GM21825 (cell line): ENCODE measurements at regions not wholly inside any gene's neighbourhood (a gene's known extent, or its start where the extent isn't known, plus 50 kb on each side); places are given as distances from the start of the nearest gene placed in this dataset.
A peak's percentile ranks its signal among the peaks of the same experiment; 100 is the strongest.

Experiments used
- ATAC-seq: cut with Tn5 transposase; IDR thresholded peaks from one replicate; pipeline ENCODE4 v1.9.1; 2021; ENCODE audit warnings: mild to moderate bottlenecking, moderate library complexity; ENCODE audit not compliant: unreplicated experiment

- no peak for ATAC-seq
These were observed 114.0 kb upstream of the RND3 start for GRCh38 chr2:150601280-150602038.

DNA sequence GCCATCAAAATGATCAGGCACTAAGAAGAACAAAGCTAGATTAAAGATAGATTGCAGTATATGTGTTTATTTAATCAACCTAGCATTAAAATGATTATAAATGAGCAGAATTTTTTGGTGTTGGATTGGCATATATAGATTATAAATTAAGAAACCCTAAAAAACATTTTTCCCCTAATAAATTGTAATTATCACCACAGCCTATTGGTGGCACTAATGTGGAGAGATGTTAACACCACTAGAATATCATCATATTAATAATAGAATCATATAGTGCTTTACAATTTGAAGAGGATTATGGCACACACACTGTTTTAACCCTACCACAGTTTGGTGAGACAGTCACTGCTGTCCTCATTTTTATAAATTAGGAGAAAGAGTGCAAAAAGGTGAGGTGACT, 112.4 kb upstream of the RND3 start:
- no peak for ATAC-seq

- no peak for ATAC-seq
These were observed 110.9 kb upstream of the RND3 start for GRCh38 chr2:150598383-150598782.

DNA sequence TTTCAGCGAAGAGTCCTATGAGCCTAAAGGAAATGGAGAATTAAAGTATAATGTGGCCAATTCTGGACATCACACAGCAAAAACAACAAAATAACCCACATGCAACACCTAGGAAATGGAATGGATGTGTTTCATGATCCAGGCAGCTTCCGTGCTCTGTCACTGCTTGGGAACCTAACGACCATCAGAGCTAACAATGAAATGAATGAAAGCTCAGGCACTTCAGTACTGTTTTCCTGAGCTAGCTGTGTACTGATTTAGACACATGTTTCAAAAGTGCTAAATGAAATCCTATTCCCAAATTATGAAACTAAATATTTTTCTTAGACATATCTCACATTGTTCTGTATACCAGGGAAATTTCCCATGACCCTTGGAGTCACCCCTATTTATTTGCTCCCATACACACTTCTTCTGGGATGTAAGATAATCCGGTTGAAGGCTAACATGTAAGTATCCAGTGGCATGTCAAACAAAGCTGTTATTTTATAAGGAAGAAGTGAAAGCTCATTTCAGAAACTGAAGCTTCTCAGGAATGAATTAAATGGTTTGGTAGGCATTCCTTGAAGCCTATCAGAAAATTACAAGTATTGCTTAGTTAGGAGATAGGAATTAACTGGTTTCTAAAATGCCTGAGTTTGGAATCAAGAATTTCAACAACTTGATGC, 108.5 kb upstream of the RND3 start:
- ATAC-seq = no peak

DNA sequence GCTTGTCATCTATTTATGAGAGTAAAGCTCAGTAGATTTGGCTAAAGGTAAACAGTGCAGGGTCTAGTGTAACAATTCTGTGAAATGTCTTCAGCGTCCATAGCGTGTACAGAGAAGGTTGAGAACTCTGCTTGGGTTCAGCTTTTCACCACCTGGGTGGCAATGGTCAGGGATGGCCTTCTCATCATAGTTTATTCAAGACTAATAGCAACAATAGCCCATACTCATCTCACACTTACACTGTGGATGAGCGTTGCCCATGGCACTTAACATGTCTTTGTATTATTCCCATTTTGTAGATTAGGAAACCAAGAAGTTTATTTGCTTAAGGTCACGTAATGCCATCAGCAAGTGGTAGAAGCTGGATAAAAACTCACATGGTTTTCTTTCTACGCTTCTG, 106.8 kb upstream of the RND3 start:
- no peak for ATAC-seq

- no peak for ATAC-seq
These were observed 104.2 kb upstream of the RND3 start for GRCh38 chr2:150591496-150592285.

DNA sequence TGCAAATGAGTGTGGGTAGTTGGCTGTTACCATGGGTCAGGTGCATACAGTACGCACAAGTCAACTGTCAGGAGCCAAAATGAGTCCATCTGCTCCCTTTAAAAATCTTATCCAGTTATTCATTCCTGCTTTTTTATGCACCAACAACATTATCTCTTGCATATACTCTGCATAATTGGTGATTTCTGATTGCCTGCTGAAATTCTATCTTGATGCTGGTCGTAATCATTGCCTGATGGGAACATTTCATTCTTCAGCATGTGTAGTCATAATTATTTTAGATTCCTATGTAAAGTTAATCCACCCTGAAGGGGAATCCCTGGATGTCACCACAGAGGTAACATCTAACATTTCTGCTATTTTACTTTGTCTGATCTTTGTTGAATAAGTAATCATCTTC, 102.2 kb upstream of the RND3 start:
- ATAC-seq = no peak

GRCh38 chr2:150588506-150588870, 101.0 kb upstream of the RND3 start:
- ATAC-seq = no peak

DNA sequence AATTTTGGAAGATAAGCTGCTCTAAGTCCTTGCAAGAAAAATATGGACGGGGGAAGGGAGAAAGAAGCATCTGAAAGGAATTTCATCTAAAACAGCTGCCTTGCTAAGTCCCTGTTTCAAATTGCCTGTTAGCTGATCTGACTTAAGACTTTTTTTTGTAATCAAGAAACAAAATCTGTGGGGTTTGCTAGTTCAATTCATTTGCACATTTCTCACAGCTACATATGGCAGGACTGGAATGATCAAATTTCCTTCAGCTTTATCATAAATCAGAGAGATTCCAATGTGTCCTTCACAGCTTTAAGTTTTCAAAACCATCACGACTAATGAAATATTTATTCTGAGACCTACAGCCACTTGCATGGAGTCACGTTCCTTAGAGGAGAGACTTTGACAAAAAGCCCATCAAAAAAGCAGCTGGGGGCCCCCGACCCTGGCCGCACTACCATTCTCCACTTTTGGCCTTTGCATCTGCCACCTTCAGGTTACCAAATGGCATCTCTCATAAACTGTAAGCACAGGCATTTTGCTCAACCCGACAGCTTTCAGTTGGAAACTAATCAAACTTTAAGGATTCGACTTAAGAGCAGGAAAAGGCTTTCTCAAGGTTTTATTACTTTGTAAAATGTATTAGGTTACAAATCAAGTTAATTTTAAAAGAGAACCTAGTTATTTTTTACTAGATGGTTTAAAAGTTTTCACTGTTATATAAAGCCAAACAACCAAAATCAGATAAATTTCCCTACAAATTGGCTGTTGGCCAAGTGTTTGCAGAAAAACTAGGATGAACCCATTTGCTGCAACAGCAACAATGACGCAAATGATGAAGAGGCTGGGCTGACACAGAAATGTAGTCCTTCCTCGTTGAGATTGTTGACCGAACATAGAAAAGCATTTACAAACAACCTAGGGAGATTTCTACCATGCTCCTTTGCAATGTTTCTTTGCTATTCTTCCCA, 100.4 kb upstream of the RND3 start:
- ATAC-seq = no peak

- ATAC-seq = no peak
These were observed 99.4 kb upstream of the RND3 start for GRCh38 chr2:150586858-150587257.

GRCh38 chr2:150585221-150585971, 97.9 kb upstream of the RND3 start:
- no peak for ATAC-seq

DNA sequence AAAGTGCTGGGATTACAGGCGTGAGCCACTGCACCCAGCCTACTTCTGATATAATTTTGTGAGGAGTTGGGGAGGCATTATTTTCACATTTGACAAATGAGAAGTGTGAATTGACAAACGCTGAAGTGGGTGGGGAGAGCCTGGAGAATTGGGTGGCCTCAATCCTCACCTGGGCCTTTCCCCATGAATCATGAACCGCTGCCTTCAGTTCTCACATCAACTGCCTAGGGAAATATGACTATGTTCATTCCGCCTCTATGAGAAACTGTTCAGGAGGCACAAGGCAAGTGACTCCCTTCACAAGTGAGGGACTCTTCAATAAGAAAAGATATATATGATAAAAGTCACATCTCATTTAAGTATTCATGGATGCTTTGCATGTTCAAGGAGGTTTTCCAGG, 96.6 kb upstream of the RND3 start:
- ATAC-seq = no peak

DNA sequence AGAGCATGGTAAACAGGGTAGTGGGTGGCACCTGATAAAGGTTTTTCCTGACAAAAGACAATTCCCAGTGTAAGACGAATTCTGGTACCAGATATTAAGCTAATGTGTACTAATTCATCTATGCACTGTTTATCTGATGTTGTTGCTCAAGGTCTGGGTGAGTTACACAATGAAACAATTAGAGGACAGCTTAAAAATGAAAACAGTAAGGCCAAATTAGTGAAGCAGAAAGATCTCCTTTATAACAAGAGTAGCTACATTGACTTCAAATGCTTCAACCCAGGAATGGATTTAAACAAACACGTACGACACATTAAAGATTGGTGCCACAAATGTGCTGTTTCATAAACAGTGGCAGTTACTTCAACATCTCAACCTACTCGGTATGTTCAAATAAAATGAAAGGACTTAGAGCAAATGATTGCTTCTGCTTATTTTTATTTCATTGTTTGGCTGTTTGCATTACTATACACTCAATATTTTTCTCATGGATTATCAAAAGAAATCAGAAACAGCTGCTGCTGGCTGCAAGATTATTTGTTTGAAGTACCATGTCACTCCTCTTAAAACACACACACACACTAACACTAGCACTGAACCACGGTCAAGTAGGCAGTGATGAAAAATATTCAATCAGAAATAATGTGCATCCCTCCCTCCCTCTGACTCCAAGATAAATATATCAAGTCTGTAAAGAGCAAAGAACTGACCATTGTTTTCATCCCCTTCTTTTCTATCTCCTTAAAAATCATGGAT, 94.4 kb upstream of the RND3 start:
- ATAC-seq = no peak

DNA sequence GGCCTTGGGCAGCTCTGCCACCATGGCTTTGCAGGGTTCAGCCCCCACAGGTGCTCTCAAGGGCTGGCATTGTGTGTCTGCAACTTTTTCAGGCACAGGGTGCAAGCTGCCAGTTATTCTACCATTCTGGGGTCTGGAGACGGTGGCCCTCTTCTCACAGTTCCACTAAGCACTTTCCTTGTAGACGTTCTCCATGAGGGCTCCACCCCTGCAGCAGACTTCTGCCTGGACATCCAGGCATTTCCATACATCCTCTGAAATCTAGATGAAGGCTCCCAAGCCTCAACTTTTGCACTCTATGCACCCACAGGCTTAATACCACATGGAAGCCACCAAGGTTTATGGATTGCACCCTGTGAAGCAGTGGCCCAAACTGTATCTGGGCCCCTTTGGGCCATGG, 91.0 kb upstream of the RND3 start:
- no peak for ATAC-seq

GRCh38 chr2:150575861-150576260, 88.4 kb upstream of the RND3 start:
- no peak for ATAC-seq

GRCh38 chr2:150572961-150573395, 85.5 kb upstream of the RND3 start:
- peak; percentile 93 for ATAC-seq

GRCh38 chr2:150572194-150572766, 84.8 kb upstream of the RND3 start:
- no peak for ATAC-seq

DNA sequence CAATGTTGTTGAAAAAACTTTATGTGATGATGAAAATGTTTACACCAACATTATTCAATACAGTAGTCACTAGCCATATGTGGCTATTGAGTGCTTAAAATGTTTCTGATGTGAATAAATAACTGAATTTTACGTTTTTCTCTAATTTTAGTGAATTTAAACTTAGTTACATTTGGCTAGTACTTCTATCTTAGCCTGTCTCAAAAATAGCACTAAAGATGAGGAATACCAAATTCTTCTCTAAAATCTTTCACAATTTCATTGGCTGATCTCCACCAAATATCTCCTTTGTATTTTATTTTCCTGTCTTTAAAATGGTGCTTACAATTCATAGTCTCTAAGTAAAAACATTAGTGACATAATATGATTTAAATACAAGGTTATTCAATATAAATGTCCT, 83.7 kb upstream of the RND3 start:
- ATAC-seq = no peak

DNA sequence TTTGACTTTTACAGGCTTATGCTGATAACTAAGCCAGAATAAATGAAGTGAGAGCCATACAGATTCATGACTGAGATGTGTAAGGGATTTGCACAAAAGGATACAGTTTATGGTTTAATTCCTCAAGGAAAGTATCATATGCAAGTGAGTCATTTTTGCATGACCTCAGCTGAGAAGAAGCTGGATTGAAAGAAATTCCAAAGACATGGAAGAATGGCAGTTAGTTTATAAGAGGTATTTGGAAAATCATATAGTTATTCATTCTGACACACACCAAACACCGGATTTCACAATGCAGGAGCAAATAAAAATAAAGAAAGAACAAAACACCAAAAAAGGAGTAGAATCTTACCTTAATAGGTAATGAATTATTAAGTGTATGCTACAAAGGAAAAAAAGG, 83.2 kb upstream of the RND3 start:
- no peak for ATAC-seq
